RKO (cell line): ENCODE measurements at regions not wholly inside any gene's neighbourhood (a gene's known extent, or its start where the extent isn't known, plus 50 kb on each side); places are given as distances from the start of the nearest gene placed in this dataset.
"Not testable (repeated sequence)": the region's sequence is repeated elsewhere in the genome, so short reads cannot be mapped to it uniquely, and the experiment has no call there.

ENCODE experiments used
- DNase-seq: peaks from one replicate; pipeline ENCODE4 v3.0.0-alpha.2; 2016; ENCODE audit warnings: low spot score

GRCh38 chr1:43042773-43043457, 84.2 kb upstream of the SLC2A1 start:
- no peak for DNase-seq

- no peak for DNase-seq
Measured at GRCh38 chr1:43042127-43042526, 83.5 kb upstream of the SLC2A1 start.

GRCh38 chr1:43041591-43041990, 82.9 kb upstream of the SLC2A1 start:
- no peak for DNase-seq

- no peak for DNase-seq
Measured at GRCh38 chr1:43039228-43040055, 80.8 kb upstream of the SLC2A1 start.

- no peak for DNase-seq
Measured at GRCh38 chr1:43038232-43038935, 79.7 kb upstream of the SLC2A1 start.

DNA sequence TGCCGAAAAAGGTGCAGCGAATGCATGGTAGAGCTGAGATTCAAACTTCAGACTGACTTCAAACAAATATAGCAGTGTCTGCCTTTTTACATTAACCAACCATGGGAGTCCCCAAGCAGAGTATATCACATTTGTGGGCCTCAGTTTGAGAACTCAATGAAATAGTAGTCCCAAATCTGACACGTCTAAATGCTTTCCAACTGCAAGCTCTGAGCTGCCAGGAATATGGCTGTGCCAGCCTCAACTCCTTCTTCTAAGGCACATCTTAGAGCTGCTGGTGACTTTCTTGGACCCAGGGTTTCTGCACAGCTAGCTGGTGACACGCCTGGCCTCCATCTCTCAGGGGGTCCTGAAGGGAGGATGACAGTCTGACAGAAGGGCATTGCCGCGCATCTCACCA, 78.8 kb upstream of the SLC2A1 start:
- DNase-seq = no peak

DNA sequence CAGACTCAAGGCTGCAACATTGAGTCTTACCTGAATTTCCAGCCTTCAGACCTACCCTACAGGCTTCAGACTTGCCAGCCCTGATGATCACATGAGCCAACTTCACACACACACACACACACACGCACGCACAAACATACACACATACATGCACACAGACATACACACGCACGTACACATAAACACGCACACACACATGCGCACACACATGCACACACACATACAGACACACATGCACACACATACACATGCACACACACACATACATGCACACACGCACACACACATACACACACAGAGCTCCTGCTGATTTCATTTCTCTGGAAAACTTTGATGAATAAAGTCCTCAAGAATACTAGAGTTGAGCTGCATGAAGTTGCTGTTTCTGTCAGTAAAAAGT, 78.3 kb upstream of the SLC2A1 start:
- no peak for DNase-seq

GRCh38 chr1:43035821-43036741, 77.4 kb upstream of the SLC2A1 start:
- DNase-seq = no peak

- DNase-seq = no peak
Measured at GRCh38 chr1:43034778-43035177, 76.1 kb upstream of the SLC2A1 start.

DNA sequence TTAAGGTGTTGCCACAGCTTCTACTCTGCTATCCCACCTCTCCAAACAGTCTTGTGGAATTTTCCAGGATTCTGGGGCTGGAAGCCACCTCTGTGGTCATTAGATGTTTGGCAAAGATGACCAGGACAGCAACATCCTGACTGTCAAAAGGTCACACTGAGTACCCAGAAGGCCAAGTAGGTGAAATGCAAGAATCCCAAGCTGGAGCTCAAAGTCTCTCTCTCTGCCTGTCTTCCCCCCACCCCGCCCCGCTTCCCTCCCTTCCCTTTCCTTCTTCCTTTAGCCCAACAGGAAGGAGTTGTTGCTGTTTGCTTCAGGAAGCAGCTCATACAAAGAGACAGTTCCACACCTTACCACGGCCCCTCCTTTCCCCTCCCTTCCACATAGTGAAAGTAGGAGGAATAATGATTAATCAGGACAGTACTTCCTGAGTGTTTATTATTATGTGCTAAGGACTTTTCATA, 75.6 kb upstream of the SLC2A1 start:
- DNase-seq = no peak

DNA sequence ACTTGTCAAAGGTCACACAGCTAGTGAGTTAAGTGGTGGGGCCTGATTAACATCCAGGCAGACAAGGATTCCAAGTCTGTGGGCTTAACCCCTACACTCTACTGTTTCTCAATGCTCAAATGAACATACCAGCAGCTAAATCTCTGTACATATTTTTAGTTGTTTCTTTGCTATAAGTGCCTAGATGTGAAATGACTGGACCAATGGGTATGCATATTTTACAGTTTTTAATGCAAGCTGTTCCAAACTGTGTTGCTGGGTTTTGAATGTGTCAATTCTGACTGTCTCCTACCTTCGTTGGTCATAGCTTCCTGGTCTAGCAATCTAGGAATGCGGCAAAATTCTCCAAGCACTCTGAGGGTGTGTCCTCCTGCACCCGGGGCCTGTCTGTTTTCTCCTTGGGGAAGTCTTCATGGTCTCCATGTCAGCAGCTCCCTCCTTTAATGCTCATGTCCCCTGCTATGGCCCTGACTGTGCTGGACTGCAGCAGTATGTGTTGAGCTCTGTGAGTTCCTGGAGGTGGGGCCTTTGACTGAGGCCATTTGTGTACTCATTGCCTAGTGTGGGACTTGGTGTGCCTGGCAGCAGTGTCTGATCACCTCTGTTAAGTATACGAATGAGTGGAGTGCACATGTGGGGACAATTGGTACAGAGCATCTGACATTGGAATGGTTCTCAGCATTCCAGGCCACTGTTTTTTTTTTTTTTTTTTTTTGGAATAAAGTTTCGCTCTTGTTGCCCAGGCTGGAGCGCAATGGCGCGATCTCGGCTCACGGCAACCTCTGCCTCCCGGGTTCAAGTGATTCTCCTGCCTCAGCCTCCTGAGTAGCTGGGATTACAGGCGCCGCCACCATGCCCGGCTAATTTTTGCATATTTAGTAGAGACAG, 72.9 kb upstream of the SLC2A1 start:
- no peak for DNase-seq

- DNase-seq = no peak
Measured at GRCh38 chr1:43024905-43025304, 66.2 kb upstream of the SLC2A1 start.

- DNase-seq = no peak
Measured at GRCh38 chr1:43021547-43022474, 63.1 kb upstream of the SLC2A1 start.

DNA sequence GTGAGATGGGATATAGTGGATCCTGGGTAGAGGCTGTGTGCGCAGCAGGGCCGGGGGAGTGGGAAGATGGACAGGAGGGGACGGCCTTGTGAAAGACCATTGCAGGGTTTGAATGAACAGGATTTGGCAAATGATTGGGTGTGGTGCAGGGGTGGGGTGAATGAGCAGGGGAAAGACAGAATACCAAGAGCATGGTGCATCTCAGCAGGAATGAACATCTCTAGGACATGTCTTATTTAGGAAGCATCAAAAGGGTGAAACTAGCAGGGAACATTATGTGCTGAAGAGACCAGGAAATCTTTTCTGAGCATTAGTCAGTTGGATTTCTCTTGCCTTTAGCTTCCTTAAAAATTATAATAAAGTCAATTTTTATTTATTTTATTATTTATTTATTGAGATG, 60.6 kb upstream of the SLC2A1 start:
- DNase-seq = no peak

DNA sequence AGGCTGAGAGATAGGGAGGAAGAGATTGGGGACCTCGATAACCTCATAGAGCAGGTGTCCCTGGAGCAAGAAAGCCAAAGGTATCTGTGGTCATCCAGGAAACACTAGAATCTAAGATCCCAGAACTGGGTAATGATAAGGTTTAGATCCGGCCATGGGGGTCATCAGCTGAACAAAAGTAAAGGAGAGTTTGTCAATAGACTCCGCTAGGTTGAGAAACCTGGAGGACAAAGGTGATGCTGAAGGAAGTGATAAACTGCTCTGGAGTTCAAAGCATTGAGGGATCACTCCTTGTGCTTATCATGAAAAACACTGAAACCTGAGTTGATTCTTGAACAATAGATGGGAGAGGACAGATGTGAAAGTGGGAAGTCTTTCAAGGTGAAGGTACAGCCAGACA, 59.5 kb upstream of the SLC2A1 start:
- DNase-seq = no peak

- no peak for DNase-seq
Measured at GRCh38 chr1:43015269-43015668, 56.6 kb upstream of the SLC2A1 start.

GRCh38 chr1:43014579-43014978, 55.9 kb upstream of the SLC2A1 start:
- not testable (repeated sequence) for DNase-seq

- no peak for DNase-seq
Measured at GRCh38 chr1:43011020-43011419, 52.4 kb upstream of the SLC2A1 start.

GRCh38 chr1:43009274-43009673, 50.6 kb upstream of the SLC2A1 start:
- DNase-seq = no peak
